NCI-H748 (cell line): ENCODE measurements at regions not wholly inside any gene's neighbourhood (a gene's known extent, or its start where the extent isn't known, plus 50 kb on each side); places are given as distances from the start of the nearest gene placed in this dataset.

ENCODE experiments used
- DNase-seq: peaks from one replicate; lab custom pipeline; 2025; ENCODE audit not compliant: unreplicated experiment; lab: John Stamatoyannopoulos, UW

- no peak for DNase-seq
Observed at GRCh38 chr5:68957591-68957990, 136.2 kb upstream of the SLC30A5 start.

DNA sequence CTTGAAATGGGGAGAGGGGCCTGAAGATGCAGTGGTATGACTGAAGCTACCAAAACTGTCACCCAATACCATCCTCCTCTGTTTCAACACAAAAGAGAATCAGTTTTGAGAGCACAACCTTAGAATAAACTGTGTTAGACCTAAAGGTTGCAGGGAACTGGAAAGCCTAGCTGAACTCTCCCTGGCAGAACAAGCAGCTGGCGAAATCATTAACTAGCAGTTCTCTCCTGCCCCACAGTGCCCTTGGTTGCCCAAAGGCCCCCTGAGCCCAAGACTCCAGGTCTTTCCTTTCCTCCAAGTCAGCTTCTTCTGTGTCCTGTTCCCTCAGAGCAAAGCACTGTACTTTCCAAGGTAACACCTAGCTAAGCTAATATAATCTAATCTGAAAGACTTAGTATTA lies 135.4 kb upstream of the SLC30A5 start:
- DNase-seq, result no peak

- DNase-seq, result no peak
Observed at GRCh38 chr5:68960456-68960855, 133.4 kb upstream of the SLC30A5 start.

DNA sequence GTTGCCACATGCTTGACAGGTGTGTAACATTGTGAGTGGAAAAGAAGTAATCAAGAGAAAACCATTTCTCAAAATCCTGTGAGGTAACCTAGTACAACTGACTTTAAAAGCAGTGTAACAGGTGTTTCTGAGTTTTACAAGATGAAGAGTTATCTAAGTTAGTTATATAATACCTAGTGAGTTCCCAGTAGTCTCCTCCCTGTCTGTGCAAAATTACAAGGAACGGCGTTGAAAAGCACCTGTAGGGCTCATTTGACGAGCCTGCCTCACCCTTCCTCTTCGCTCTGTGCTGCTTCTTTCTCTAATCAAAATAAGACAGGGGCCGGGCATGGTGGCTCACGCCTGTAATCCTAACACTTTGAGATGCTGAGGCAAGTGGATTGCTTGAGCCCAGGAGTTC lies 132.9 kb upstream of the SLC30A5 start:
- no peak for DNase-seq

GRCh38 chr5:68961762-68962161 lies 132.1 kb upstream of the SLC30A5 start:
- DNase-seq, result no peak

GRCh38 chr5:68962757-68963484 lies 130.9 kb upstream of the SLC30A5 start:
- DNase-seq, result peak; percentile 73

- no peak for DNase-seq
Observed at GRCh38 chr5:68964679-68965078, 129.1 kb upstream of the SLC30A5 start.

- no peak for DNase-seq
Observed at GRCh38 chr5:68965926-68966325, 127.9 kb upstream of the SLC30A5 start.

- no peak for DNase-seq
Observed at GRCh38 chr5:68966596-68966995, 127.2 kb upstream of the SLC30A5 start.

- DNase-seq, result no peak
Observed at GRCh38 chr5:68968429-68968828, 125.4 kb upstream of the SLC30A5 start.

DNA sequence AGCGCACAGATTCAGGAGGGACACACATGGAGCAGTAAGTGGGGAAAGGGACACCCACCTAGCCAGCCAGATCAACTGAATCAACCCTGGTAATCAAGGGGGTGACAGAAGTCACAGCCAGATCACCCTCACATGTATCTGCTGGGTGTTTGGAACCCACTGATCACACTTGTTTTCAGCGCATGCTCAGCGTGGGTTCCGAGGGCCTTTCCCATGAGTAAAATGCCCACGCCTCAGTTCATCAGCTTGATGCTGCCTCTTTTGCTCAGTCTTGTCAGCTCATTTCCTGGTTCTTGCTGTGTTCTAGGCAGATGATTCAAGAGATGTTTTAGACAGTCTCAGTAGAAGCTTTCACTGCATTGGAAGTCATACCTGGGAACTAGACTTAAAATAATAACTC lies 123.2 kb upstream of the SLC30A5 start:
- no peak for DNase-seq

DNA sequence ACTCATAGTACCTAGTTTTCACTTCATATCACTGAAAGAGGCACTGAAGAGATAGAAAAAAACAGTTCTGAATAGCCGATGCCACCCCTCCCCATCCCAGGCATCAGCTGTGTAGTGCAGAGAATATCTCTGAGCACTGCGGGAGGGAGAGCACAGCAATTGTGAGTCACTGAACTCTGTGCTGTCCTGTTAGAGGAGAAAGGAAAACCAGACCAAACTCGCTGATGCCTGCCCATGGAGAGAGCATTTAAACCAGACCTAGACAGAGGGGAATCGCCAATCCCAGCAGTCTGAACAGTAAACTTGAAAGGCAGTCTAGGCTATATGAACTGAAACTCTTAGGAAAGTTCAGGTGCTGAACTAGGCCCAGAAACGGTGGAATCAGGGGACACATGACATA lies 120.1 kb upstream of the SLC30A5 start:
- DNase-seq, result no peak

- DNase-seq, result no peak
Observed at GRCh38 chr5:68983043-68983442, 110.8 kb upstream of the SLC30A5 start.

DNA sequence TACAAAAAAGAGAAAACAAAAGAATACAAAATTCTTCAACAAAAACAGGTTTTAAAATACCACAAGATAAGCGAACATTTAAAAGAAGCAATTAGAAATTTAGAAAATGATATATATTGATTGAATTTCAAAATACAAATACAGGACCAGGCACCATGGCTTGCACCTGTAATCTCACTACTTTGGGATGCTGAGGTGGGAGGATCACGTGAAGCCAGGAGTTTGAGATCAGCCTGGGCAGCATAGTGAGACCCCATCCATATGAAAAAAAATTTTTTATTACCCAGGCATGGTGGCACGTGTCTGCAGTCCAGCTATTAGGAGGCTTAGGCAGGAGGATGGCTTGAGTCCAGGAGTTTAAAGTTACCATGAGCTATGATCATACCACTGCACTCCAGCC lies 109.9 kb upstream of the SLC30A5 start:
- DNase-seq, result no peak

- no peak for DNase-seq
Observed at GRCh38 chr5:68991279-68992084, 102.3 kb upstream of the SLC30A5 start.

DNA sequence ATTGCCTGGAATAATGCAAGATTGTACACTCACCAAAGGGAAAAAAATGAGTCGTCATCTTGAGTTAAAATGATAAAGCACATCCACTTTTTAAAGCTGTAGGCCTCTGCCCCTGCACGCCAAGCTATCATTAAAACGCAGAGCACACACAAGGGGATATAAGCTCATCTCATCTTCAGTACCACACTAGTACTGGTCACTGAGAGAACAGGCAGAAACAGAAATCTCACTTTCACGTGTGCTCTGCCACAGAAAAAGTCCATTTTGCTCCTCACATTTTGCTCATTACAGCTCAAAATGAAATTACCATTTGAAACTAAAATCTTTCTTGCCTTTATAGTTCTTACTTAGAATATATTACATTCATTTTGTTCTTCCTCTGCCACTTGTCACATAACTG lies 99.2 kb upstream of the SLC30A5 start:
- no peak for DNase-seq

GRCh38 chr5:68995845-68996545 lies 97.8 kb upstream of the SLC30A5 start:
- no peak for DNase-seq

GRCh38 chr5:68999181-68999580 lies 94.6 kb upstream of the SLC30A5 start:
- no peak for DNase-seq

DNA sequence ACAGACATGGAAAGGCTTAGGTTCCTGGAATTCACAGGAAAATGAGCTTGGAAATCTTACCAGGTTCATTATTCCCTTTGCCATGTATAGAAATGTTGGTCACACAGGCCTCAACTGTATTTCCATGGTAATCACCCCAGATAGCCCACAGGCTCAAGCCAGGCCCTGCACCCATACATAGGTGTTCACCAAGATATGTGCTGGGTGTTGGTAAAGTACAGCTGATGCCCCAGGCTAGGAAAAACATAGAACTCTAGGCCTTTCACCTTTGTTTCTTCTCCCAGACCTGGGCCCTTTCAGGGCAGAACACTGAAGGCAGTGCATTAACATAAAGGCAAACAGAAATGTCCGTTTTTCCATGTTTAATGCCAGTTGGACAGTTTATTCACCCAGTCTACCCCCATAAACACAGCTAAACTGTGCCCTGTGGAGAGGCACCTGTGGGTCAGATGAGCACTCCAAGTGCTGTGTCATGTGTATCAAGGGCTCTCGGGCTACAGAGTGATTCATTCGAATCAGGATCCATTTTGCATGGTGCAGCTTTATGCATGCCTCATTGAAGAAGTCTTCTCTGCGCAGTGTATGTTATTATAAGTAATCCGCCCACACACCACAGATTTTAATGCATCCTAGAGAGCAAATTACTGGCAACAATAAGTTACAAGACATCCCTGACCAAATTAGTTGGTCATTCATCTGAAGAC lies 93.4 kb upstream of the SLC30A5 start:
- DNase-seq, result no peak

DNA sequence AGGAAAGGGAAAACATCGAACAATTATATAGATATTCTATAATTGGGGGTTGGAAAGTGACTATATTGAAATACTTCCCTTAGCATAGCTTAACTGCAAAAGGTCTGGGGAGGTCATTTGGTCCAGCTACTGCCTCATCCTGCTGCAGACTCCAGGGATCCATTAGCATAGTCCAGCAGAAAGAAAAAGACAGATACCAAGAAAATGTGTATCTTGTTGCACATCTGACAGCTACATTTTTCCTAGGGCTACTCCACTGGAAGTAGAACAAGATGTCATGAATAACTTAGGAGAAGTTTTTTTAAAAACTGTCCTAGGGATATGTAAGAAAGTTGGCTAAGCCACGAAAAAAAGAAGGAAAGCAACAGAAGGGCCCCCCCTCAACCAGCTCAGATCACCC lies 92.9 kb upstream of the SLC30A5 start:
- no peak for DNase-seq

DNA sequence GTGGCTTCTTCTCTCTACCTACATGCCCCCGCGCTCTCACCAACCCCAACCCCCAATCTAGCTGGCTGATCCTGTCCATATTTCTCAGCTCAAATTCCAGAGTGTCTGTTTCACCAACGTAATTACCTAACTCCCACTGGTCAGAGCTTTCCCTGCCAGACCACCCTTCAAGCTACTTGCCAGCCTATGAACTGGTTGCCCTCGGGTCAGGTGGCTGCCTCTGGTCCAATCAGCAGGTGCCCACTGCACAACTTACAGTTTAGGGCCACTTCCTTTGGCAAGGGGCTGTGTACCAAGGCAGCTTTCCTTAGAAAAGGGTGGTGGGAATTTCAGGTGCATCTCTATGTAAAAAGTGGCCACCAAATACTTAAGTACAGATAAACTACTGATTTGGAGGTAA lies 92.2 kb upstream of the SLC30A5 start:
- no peak for DNase-seq
